DND-41 (cell line): ENCODE measurements at regions not wholly inside any gene's neighbourhood (a gene's known extent, or its start where the extent isn't known, plus 50 kb on each side); places are given as distances from the start of the nearest gene placed in this dataset.

Experiments used
- ATAC-seq: fragments of 200-7000 bp; cut with Tn5 transposase; 3 replicates; pipeline ENCODE4 v1.9.1; 2021; ENCODE audit warnings: low read depth; ENCODE audit not compliant: insufficient read depth
- DNase-seq: peaks from one replicate; pipeline ENCODE4 v3.0.0-alpha.2; 2020
- H2AFZ ChIP-seq: 2 replicates; pipeline ENCODE4 v1.6.0; 2012; ENCODE audit warnings: low read depth, low read length
- H3K27ac ChIP-seq: 2 replicates; pipeline ENCODE4 v1.5.1; 2012; ENCODE audit warnings: low read length, inconsistent platforms
- H3K27me3 ChIP-seq: fragments of 200-600 bp; sonication (generic); 2 replicates; pipeline ENCODE4 v1.6.0; 2012; ENCODE audit warnings: low read length, mild to moderate bottlenecking, inconsistent platforms; ENCODE audit not compliant: insufficient read depth, poor library complexity
- H3K36me3 ChIP-seq: 2 replicates; pipeline ENCODE4 v1.5.1; 2012; ENCODE audit warnings: low read length, inconsistent platforms; ENCODE audit not compliant: insufficient read depth
- H3K4me1 ChIP-seq: 2 replicates; pipeline ENCODE4 v1.5.1; 2012; ENCODE audit warnings: mild to moderate bottlenecking, low read length; ENCODE audit not compliant: insufficient read depth
- H3K4me2 ChIP-seq: 2 replicates; pipeline ENCODE4 v1.6.0; 2012; ENCODE audit warnings: mild to moderate bottlenecking, moderate library complexity, low read length, inconsistent platforms; ENCODE audit not compliant: insufficient read depth
- H3K4me3 ChIP-seq, 2 experiments: fragments of 200-600 bp in 1 of 2; shearing (Covaris generic) in 1 of 2; 2 replicates each; pipeline ENCODE4 v1.5.1; 2012 to 2016; ENCODE audit warnings: inconsistent platforms in 2 of 2, low read length in 2 of 2, mild to moderate bottlenecking in 2 of 2, low read depth in 1 of 2, moderate library complexity in 1 of 2
- H3K79me2 ChIP-seq: 2 replicates; pipeline ENCODE4 v1.6.0; 2012; ENCODE audit warnings: low read length, inconsistent platforms; ENCODE audit not compliant: insufficient read depth
- H3K9ac ChIP-seq: 2 replicates; pipeline ENCODE4 v1.6.0; 2012; ENCODE audit warnings: low read depth, mild to moderate bottlenecking, inconsistent platforms, low read length, moderate library complexity
- H3K9me3 ChIP-seq: 2 replicates; pipeline ENCODE4 v1.5.1; 2012; ENCODE audit warnings: low read length, moderate library complexity, mild to moderate bottlenecking, inconsistent platforms; ENCODE audit not compliant: insufficient read depth, severe bottlenecking
- H4K20me1 ChIP-seq: 2 replicates; pipeline ENCODE4 v1.6.0; 2012; ENCODE audit warnings: low read length; ENCODE audit not compliant: insufficient read depth
- EZH2 ChIP-seq: IDR thresholded peaks from 3 replicates; pipeline ENCODE4 v1.6.1; 2012; ENCODE audit warnings: borderline replicate concordance, low read depth, mild to moderate bottlenecking, moderate library complexity, low read length, inconsistent platforms; ENCODE audit not compliant: severe bottlenecking
- TF ChIP-seq, protein P1 (sequence below): IDR thresholded peaks from 2 replicates; pipeline ENCODE4 v1.5.1; 2012; ENCODE audit warnings: borderline replicate concordance, low read length, moderate library complexity, mild to moderate bottlenecking; ENCODE audit not compliant: poor library complexity, severe bottlenecking; ENCODE audit errors: extremely low read depth

DNA sequence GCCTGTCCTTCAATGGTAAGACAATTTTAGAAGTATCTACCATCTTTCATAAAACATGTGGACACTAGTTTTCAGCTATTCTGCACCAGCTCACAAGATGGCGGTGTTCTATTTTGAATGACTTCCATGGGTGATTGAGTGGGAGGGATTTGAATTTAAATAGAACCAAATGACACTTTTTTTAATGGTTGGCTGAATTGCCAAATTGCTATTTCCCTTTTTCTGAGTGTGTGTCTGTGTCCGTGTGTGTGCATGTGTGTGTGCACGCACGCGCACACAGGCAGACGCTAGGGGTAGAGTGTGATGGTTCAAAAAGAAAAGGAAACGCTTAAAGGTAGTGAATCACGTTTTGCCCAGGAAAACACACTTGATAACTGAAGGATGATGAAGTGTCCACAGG, 362.6 kb downstream of the DAD1 start:
- Histone ChIP-seq H3K36me3 (no peaks in the 10 kb centered on the region), H2AFZ (no peak overlapping the region), H3K4me2 (no peak overlapping the region), H3K4me3 (no peak overlapping the region), H3K27me3 (no peaks in the 10 kb centered on the region), H3K9me3 (no peaks in the 10 kb centered on the region), H4K20me1 (no peaks in the 10 kb centered on the region), H3K27ac (no peak overlapping the region), H3K4me1 (peaks cover 13% of the 10 kb centered on the region), H3K79me2 (no peaks in the 10 kb centered on the region), H3K9ac (no peak overlapping the region)
- ATAC-seq, result no peak
- DNase-seq, result no peak
- no peak for TF ChIP-seq EZH2
- TF ChIP-seq, protein P1, sequence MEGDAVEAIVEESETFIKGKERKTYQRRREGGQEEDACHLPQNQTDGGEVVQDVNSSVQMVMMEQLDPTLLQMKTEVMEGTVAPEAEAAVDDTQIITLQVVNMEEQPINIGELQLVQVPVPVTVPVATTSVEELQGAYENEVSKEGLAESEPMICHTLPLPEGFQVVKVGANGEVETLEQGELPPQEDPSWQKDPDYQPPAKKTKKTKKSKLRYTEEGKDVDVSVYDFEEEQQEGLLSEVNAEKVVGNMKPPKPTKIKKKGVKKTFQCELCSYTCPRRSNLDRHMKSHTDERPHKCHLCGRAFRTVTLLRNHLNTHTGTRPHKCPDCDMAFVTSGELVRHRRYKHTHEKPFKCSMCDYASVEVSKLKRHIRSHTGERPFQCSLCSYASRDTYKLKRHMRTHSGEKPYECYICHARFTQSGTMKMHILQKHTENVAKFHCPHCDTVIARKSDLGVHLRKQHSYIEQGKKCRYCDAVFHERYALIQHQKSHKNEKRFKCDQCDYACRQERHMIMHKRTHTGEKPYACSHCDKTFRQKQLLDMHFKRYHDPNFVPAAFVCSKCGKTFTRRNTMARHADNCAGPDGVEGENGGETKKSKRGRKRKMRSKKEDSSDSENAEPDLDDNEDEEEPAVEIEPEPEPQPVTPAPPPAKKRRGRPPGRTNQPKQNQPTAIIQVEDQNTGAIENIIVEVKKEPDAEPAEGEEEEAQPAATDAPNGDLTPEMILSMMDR, result peak; percentile 32

DNA sequence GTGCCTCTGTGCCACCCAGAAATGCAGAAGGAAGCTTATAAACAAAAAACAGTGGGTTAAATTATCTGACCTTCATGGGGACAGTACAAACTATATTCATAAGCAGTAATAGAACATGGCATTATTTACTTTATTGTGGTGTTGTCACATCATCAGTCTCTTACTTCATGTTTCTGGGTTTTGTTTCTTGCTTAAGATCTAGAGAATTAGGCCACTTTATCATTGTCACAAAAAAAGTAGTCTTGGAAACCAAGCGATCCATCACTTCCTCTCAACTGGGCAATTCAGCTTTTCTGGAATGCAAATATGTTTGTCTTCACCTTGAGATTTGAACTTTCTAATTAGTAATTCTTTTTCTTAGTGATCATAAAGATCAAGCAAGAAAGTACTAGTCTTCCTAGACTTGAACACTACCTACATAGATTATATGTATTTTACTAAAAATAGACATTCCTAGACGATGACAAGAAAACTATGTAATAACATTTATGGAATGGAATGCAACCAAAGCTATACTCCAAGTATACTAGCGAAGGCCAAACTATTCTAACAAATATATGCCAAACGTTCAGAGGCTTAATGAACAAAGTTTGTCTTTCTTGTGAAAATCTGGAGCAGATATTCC, 363.4 kb downstream of the DAD1 start:
- H3K27ac ChIP-seq, result no peak overlapping the region

GRCh38 chr14:22221508-22221907, 367.5 kb downstream of the DAD1 start:
- TF ChIP-seq, protein P1, result peak; percentile 50
- TF ChIP-seq EZH2, result no peak
- no peaks in the 10 kb centered on the region for H3K79me2 ChIP-seq
- no peaks in the 10 kb centered on the region for H3K9me3 ChIP-seq
- H3K4me2 ChIP-seq, result no peak overlapping the region
- peaks cover 14% of the 10 kb centered on the region for H3K4me1 ChIP-seq
- no peak overlapping the region for H3K4me3 ChIP-seq
- H3K27ac ChIP-seq, result no peak overlapping the region
- no peaks in the 10 kb centered on the region for H3K27me3 ChIP-seq
- DNase-seq, result no peak
- H3K36me3 ChIP-seq, result no peaks in the 10 kb centered on the region
- no peak for ATAC-seq
- H3K9ac ChIP-seq, result no peak overlapping the region
- no peak overlapping the region for H2AFZ ChIP-seq
- H4K20me1 ChIP-seq, result no peaks in the 10 kb centered on the region

More for the DNA sequence above, 363.4 kb downstream of the DAD1 start:
- no peaks in the 10 kb centered on the region for H3K36me3 ChIP-seq
- H3K4me2 ChIP-seq, result no peak overlapping the region
- H4K20me1 ChIP-seq, result no peaks in the 10 kb centered on the region
- no peak for TF ChIP-seq EZH2
- TF ChIP-seq, protein P1, result no peak
- H3K27me3 ChIP-seq, result no peaks in the 10 kb centered on the region
- no peak overlapping the region for H3K9ac ChIP-seq
- no peak overlapping the region for H3K4me3 ChIP-seq
- peaks cover 5% of the 10 kb centered on the region for H3K4me1 ChIP-seq
- H3K79me2 ChIP-seq, result no peaks in the 10 kb centered on the region
- H3K9me3 ChIP-seq, result no peaks in the 10 kb centered on the region
- no peak for ATAC-seq
- DNase-seq, result no peak
- H2AFZ ChIP-seq, result no peak overlapping the region

- Histone ChIP-seq H3K79me2 (no peaks in the 10 kb centered on the region), H3K27me3 (no peaks in the 10 kb centered on the region), H3K4me1 (peaks cover 14% of the 10 kb centered on the region), H3K4me2 (no peak overlapping the region), H2AFZ (no peak overlapping the region; the same call in 1 of the 2 replicates), H3K9ac (no peak overlapping the region), H3K36me3 (no peaks in the 10 kb centered on the region), H4K20me1 (no peaks in the 10 kb centered on the region), H3K9me3 (no peaks in the 10 kb centered on the region), H3K4me3 (no peak overlapping the region), H3K27ac (no peak overlapping the region)
- no peak for TF ChIP-seq EZH2
- TF ChIP-seq, protein P1, result no peak
- DNase-seq (no peak), ATAC-seq (no peak)
Measured at GRCh38 chr14:22220427-22220826, 368.6 kb downstream of the DAD1 start.
